Hepatocyte (in vitro differentiated cells): ENCODE measurements at regions not wholly inside any gene's neighbourhood (a gene's known extent, or its start where the extent isn't known, plus 50 kb on each side); places are given as distances from the start of the nearest gene placed in this dataset.

ENCODE experiments used
- DNase-seq: peaks from one replicate; pipeline ENCODE4 v3.0.0-alpha.2; 2016; ENCODE audit warnings: low spot score
- H2AFZ ChIP-seq: fragments of 200-600 bp; sonication (generic); 2 replicates; pipeline ENCODE4 v1.6.0; 2016; ENCODE audit warnings: antibody characterized with exemption, mild to moderate bottlenecking
- H3K27ac ChIP-seq: fragments of 200-600 bp; sonication (generic); 2 replicates; pipeline ENCODE4 v1.5.1; 2016; ENCODE audit warnings: mild to moderate bottlenecking
- H3K27me3 ChIP-seq: fragments of 200-600 bp; sonication (generic); 2 replicates; pipeline ENCODE4 v1.6.1; 2016
- H3K36me3 ChIP-seq: fragments of 200-600 bp; sonication (generic); replicated peaks from 2 replicates; pipeline ENCODE4 v1.5.1; 2016; ENCODE audit warnings: low read depth; ENCODE audit not compliant: insufficient read depth
- H3K4me1 ChIP-seq: fragments of 200-600 bp; sonication (generic); 2 replicates; pipeline ENCODE4 v1.5.1; 2016; ENCODE audit warnings: mild to moderate bottlenecking, moderate library complexity; ENCODE audit not compliant: insufficient read depth
- H3K4me2 ChIP-seq: fragments of 200-600 bp; sonication (generic); 2 replicates; pipeline ENCODE4 v1.6.0; 2016
- H3K4me3 ChIP-seq: fragments of 200-600 bp; sonication (generic); 2 replicates; pipeline ENCODE4 v1.5.1; 2016; ENCODE audit warnings: mild to moderate bottlenecking
- H3K79me2 ChIP-seq: fragments of 200-600 bp; sonication (generic); 2 replicates; pipeline ENCODE4 v1.6.0; 2017; ENCODE audit warnings: mild to moderate bottlenecking
- H3K9me2 ChIP-seq: fragments of 200-600 bp; sonication (generic); replicated peaks from 2 replicates; pipeline ENCODE4 v1.6.0; 2017; ENCODE audit warnings: mild to moderate bottlenecking; ENCODE audit not compliant: insufficient read depth
- H3K9me3 ChIP-seq: fragments of 200-600 bp; sonication (generic); 2 replicates; pipeline ENCODE4 v1.5.1; 2016; ENCODE audit warnings: low read depth, mild to moderate bottlenecking
- H4K20me1 ChIP-seq: fragments of 200-600 bp; sonication (generic); 2 replicates; pipeline ENCODE4 v1.6.0; 2016; ENCODE audit warnings: mild to moderate bottlenecking; ENCODE audit not compliant: insufficient read depth, poor library complexity, severe bottlenecking
- CTCF ChIP-seq: fragments of 200-600 bp; sonication (generic); IDR thresholded peaks from 2 replicates; pipeline ENCODE4 v1.5.1; 2016; ENCODE audit warnings: antibody characterized with exemption, mild to moderate bottlenecking; ENCODE audit not compliant: poor library complexity
- EZH2 ChIP-seq: fragments of 200-600 bp; sonication (generic); IDR thresholded peaks from 2 replicates; pipeline ENCODE4 v1.6.1; 2016; ENCODE audit warnings: antibody characterized with exemption, mild to moderate bottlenecking, borderline replicate concordance
- EZH2phosphoT487 ChIP-seq: fragments of 200-600 bp; sonication (generic); IDR thresholded peaks from one replicate; pipeline ENCODE4 v1.6.1; 2018; ENCODE audit warnings: antibody characterized with exemption, mild to moderate bottlenecking, low read depth, moderate library complexity; ENCODE audit not compliant: unreplicated experiment, severe bottlenecking
- WGBS: methylation state at CpG from one replicate; pipeline ENCODE4 v1.1.6; 2016; ENCODE audit warnings: low lambda C conversion rate; ENCODE audit errors: missing lambda C conversion rate; 5-methylcytosine and 5-hydroxymethylcytosine counted together

- no peak for DNase-seq
- H3K4me1 ChIP-seq, result no peaks in the 10 kb centered on the region
- no peaks in the 10 kb centered on the region for H3K9me2 ChIP-seq
- H2AFZ ChIP-seq, result no peak overlapping the region
- H3K79me2 ChIP-seq, result no peaks in the 10 kb centered on the region
- 90% methylated on average over 2 of the region's 2 CpGs for WGBS
- H3K4me2 ChIP-seq, result no peak overlapping the region
- no peaks in the 10 kb centered on the region for H4K20me1 ChIP-seq
- TF ChIP-seq EZH2 (no peak), CTCF (no peak), EZH2phosphoT487 (no peak)
- H3K36me3 ChIP-seq, result no peaks in the 10 kb centered on the region
- no peaks in the 10 kb centered on the region for H3K27me3 ChIP-seq
- H3K9me3 ChIP-seq, result no peaks in the 10 kb centered on the region
- H3K27ac ChIP-seq, result no peak overlapping the region
- no peak overlapping the region for H3K4me3 ChIP-seq
These were observed 73.8 kb upstream of the IRX5 start for GRCh38 chr16:54856871-54857270.

GRCh38 chr16:54847609-54848008 is 83.1 kb upstream of the IRX5 start:
- Histone ChIP-seq H4K20me1 (no peaks in the 10 kb centered on the region), H3K9me3 (no peaks in the 10 kb centered on the region), H3K4me3 (no peak overlapping the region), H3K4me1 (no peaks in the 10 kb centered on the region), H3K9me2 (no peaks in the 10 kb centered on the region), H3K27me3 (no peaks in the 10 kb centered on the region), H3K4me2 (peak overlapping the region; percentile 0), H3K79me2 (no peaks in the 10 kb centered on the region), H3K27ac (peak overlapping the region; percentile 70), H2AFZ (no peak overlapping the region), H3K36me3 (no peaks in the 10 kb centered on the region)
- 45% methylated on average over 2 of the region's 2 CpGs for WGBS
- DNase-seq, result no peak
- TF ChIP-seq CTCF (no peak), EZH2 (no peak), EZH2phosphoT487 (no peak)

- WGBS, result 86% methylated on average over 5 of the region's 5 CpGs
- H3K4me1 ChIP-seq, result no peaks in the 10 kb centered on the region
- no peaks in the 10 kb centered on the region for H3K79me2 ChIP-seq
- H3K27me3 ChIP-seq, result no peaks in the 10 kb centered on the region
- no peak overlapping the region for H3K4me3 ChIP-seq
- H3K4me2 ChIP-seq, result no peak overlapping the region
- no peaks in the 10 kb centered on the region for H3K9me2 ChIP-seq
- no peaks in the 10 kb centered on the region for H3K36me3 ChIP-seq
- H3K27ac ChIP-seq, result peak overlapping the region; percentile 70
- no peak overlapping the region for H2AFZ ChIP-seq
- TF ChIP-seq EZH2phosphoT487, result no peak
- TF ChIP-seq CTCF, result no peak
- TF ChIP-seq EZH2, result no peak
- H4K20me1 ChIP-seq, result no peaks in the 10 kb centered on the region
- H3K9me3 ChIP-seq, result no peaks in the 10 kb centered on the region
- DNase-seq, result peak; percentile 47
These were observed 83.5 kb upstream of the IRX5 start for GRCh38 chr16:54847207-54847606.

- Histone ChIP-seq H3K79me2 (no peaks in the 10 kb centered on the region), H4K20me1 (no peaks in the 10 kb centered on the region), H3K36me3 (no peaks in the 10 kb centered on the region), H3K27me3 (no peaks in the 10 kb centered on the region), H3K4me1 (no peaks in the 10 kb centered on the region), H2AFZ (no peak overlapping the region), H3K9me3 (no peaks in the 10 kb centered on the region), H3K4me2 (no peak overlapping the region), H3K4me3 (no peak overlapping the region), H3K9me2 (no peaks in the 10 kb centered on the region), H3K27ac (peak overlapping the region; percentile 70)
- 57% methylated on average over 4 of the region's 4 CpGs for WGBS
- TF ChIP-seq CTCF, result no peak
- no peak for TF ChIP-seq EZH2phosphoT487
- TF ChIP-seq EZH2, result no peak
- peak; percentile 68 for DNase-seq
These were observed 83.9 kb upstream of the IRX5 start for GRCh38 chr16:54846766-54847165.
